Activated naive CD4-positive, alpha-beta T cell treated with anti-CD3 and anti-CD28 coated beads, Interleukin-2, amount 50 U/mL, for 16 hours (primary cell): ENCODE measurements at regions not wholly inside any gene's neighbourhood (a gene's known extent, or its start where the extent isn't known, plus 50 kb on each side); places are given as distances from the start of the nearest gene placed in this dataset.

ENCODE experiments used
- DNase-seq: peaks from one replicate; pipeline ENCODE4 v3.0.0-alpha.2; 2020

DNA sequence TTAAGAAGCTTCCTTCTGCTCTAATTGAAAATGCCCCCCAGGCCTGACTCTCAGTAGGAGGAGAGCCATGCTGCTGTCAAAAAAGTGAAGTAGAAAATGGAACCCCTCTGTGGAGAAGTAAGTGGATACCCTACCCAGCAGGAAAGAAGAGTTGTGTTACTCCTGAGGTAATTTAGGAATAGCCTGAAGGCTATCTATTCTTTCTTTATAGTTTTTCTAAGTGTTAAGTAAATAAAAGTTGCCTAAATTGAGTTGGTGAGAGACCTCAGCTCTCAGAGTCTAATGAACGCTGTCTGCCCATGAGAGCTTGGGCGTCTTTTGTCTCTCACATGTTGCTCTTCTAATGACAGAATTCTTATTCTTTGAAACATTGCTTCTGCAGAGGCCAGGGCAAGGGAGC lies 116.2 kb downstream of the NSUN3 start:
- DNase-seq, result no peak

DNA sequence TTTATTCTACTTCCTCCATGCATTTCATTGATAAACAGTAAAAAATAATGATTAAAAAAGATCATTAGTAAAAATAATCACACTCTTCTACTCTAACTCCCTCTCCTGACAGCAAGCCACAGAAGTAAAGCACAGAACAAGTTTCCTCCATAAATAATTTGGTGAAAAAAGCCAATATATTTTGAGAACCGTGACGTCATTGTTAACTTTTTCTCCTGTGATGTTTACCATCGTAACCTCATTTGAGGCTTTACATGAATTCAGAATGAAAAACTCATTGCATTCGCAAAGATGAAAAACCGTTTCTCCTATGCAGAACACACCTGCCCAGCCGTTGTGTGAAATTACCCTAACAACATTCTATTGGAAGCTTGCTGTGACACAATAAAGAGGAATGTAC lies 120.7 kb downstream of the NSUN3 start:
- DNase-seq, result no peak

DNA sequence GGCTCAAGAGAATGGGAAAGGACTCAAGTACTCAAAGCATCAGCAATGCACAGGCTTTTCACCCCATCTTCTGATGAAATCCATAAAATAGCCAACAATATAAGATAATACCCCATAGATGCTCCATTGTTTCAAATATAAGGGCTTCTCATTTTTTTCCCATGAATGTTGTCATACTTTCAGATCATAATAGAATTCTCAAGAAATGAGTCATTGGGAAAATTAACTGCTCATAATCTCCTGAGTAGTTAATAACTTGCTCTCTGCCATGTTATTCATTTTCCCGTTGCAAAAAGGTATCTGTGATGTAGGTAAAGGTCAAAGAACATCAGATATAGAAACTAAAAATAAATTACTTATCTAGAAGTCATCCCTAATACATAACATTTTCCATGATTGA lies 121.9 kb downstream of the NSUN3 start:
- no peak for DNase-seq

DNA sequence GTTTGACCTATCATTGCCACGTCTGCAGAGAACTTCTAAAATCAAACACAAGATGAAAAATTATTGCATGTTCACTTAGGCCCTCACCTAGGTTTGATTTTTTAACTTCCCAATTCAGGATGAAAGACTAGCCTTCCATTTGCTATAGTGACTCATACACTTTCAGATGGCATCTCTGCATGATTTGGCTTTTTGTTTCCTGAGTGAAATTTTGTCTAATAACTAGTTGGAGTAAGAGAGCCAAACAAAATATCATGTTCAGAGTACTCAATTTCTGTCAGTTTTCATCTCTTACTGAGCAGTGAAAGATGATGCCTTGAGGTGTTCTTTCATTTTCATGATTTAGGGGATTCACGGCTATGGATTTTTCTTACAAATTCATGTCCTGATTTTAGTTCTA lies 122.9 kb downstream of the NSUN3 start:
- no peak for DNase-seq

DNA sequence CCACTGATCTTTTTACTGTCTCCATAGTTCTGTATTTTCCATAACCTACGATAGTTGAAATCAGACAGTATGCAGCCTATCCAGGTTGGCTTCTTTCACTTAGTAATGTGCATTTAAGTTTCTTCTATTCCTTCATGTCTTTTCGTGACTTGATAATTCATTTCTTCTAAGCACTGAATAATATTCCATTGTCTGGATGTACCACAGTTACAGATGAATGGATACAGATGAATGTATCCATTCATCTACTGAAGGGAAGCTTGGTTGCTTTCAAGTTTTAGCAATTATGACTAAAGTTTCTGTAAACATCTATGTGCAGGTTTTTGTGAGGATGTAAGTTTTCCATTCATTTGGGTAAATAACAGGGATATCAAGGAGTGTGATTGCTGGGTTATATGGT lies 124.8 kb downstream of the NSUN3 start:
- no peak for DNase-seq

DNA sequence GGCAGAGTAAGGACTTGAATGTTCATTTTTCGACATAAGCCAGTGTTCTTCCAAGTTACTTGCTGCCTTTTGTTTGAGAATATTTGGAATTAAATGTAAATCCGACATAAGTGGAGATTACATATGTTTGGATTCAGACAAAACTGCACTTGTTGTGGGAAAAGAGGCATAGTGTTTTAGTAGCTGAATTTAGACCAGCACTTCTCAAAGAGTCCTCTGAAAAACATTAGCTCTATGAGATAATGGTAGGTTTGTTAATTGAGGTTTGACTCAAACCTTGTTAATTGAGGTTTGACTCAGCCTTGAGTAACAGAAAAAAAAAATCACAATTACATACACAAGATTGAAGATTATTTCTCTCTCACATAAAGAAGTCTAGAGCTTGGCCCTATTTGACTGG lies 132.5 kb downstream of the NSUN3 start:
- DNase-seq, result no peak

DNA sequence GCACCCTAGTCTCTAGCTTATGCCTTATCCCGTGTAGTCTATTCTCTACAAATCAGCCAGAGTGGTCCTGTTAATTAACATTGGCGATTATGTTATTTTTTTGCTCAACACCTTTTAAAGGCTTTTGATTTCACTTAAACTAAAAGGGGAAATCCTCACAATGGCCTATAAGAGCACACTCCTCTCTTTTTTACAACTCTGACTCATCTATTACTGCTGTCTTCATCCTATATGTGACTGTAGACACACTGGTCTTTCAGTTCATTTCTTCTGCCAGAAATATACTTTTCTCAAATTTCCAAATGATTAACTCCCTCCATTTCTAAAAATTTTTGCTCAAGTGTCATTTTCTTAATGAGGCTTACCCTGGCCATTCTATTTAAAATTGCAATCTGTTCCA lies 143.4 kb downstream of the NSUN3 start:
- no peak for DNase-seq

DNA sequence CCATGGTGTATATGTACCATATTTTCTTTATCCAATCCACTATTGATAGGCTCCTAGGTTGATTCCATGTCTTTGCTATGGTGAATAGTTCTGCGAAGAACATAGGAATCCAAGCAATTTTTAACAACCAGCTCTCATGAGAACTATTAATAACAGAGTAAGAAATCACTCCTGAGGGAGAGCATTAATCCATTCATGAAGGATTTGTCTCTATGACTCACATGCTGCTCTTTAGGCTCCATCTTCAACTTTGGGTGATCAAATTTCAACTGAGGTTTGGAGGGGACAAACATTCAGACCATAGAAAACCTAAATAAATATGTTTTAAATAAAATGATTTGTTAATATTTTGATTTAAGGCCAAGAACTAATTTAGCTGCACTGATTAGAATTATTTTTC lies 147.4 kb downstream of the NSUN3 start:
- no peak for DNase-seq

DNA sequence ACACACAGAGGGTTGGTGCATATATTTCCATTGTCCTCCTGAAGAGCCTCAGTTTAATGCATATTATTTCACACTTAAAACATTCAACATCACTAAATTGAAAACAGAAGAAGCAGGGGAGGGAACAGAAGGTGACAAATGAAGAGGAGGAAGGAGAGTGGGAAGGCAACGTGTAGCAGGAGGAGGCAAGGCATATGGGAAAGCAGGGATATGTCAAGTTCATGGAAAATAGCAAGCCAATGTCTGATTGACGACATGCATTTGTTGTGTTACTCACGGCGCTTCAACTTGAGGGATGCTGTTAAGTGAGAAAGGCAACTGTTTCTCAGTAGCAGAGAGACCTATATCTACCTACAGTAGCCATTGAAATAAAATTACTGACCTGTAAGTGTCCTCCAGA lies 154.5 kb downstream of the NSUN3 start:
- DNase-seq, result no peak

DNA sequence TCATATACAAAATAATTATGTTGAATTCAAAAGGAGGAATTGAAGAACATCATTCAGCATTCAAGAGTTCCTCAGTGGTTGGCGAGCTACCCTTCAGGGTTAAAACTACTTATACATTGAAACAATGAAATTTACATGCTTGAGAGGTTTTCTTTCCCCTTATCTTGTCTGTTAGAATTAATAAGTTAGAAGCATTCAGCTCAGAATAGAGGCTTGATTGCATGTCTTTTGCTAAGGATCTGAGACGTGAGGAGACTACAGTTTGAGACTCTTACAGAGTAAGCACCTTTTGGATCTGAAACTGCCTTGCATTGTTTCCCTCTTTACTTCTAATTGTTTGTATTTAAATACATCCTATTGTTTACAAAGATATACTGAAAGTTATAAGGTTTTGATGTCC lies 157.6 kb downstream of the NSUN3 start:
- no peak for DNase-seq

DNA sequence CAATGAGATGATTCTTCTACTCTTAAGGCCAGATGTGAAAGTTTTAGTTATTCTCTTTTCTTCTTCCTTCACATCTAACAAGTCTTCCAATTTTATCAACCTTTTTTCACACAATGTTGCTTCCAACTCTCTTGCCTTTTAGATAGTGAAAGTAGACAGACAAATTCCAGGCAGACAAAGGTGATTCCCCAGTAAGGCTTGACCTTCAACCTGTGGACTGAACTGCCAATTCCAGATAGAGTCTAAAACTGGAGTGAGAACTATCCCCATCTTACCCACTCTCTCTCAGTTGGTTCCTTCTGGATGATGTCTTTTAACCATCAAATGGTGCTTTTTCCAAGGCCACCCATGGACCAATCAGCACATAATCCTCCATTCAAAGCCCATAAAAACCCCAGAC lies 159.0 kb downstream of the NSUN3 start:
- DNase-seq, result no peak

DNA sequence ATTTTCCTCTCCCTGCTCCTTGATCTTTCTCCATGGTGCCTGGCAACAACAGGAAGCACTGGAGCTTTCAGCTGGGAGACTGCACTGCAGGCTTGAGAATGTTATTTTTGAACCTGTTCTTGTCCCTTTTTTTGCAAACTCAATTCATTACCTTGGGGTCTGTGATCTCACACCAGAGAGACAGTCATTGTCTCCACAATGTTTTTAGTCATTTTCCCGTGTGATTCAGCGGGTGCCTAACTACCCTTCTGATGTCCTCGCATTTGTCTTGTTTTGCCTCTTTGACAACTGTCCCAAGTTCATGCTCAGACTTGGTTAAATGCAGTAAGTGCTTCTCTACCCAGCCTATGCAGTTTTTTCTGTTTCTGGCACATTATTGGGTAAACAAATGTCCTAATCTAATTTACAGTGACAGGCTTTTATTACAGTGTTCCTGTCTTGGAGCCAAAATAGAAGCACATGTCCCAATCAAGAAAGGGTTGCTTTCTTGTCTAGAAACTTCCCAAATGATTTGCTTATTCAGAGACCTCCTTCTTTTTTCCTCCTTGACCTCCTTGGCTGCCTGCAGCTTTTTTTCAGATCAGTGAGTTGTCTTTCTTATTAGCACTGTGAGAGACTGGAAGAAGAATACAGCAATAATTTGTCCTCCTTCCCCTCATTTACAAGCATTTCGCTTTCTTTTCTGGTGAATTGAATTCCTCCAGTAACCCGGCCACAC lies 162.4 kb downstream of the NSUN3 start:
- no peak for DNase-seq

DNA sequence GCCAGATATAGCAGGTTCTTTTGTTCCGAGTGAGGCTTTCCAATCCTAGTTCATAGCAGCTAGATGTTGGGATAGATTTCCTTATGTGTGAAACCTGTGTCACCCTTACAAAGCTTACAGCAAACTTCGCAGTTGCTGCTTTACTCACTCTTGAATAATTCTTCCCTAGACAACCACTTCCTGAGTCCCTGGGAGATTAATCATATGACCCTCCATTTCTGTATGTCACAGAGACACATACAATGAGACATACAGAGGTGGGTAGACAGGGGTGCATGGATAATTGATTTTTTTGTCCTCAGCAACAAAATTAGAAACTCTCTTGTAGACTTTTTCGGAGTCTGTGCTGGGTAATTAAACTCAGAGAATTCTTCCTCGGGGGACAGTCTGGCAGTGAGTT lies 163.2 kb downstream of the NSUN3 start:
- DNase-seq, result no peak

DNA sequence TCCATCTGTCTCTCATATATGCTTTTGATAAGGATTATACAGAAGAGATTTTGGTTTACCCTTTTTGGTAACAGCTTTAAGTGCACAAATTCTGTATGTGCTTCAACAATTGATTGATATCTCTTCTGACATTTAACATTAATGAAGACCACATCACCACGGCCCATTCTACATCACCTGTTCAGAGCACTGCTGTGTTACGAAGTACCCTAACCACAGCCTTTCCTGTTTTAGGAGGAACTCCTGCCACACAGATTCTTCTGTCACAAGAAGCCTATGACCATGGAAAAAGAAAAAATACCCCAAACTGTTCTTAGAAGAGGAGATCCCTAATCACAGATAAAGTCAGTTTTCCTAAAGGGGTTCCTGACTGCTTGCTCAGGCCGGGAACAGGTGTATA lies 170.1 kb downstream of the NSUN3 start:
- DNase-seq, result no peak

DNA sequence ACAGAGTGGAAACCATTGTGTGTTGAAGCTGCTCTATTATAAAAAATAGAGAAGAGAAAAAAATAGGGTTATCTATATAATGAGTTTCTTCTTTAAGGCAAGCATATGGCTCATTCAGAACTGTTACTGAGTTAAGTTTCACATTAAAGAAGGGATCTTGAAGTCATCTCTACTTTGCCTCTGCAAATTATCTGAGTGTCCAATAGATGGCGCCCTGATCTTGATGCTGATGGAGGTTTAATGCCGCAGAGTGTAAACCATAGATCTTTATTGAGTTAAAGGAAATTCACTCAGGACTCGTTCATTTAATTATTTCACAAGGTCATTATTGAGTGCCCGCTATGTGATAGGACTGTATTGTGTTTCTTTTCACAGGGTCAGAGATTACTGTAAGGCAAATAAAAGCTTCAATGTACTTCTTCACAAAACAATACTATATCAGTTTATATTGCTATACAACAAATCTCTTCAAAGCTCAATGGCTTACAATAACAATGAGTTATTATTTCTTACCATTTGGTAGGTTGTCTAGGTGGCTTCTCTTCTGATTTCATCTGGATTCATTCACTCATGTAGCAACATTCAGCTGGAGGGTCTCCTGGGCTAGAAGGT lies 171.4 kb downstream of the NSUN3 start:
- no peak for DNase-seq

DNA sequence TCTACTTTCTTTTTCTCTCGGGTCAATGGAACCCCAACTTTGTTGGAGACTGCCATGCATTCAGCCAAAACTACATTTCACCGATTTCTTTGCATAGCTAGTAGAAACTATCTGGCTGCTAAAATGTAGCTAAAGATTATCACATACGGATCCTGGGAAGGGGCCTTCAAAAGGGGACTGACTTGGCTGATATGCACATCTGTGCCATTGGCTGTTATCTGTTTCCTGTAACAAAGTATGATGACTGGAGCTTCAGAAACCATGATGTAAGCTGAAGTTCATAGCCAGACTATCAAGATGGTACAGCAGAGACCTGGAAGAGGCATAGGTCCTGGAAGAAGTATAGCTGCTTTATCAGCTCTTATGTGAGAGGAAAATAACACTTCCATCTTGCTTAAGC lies 179.1 kb downstream of the NSUN3 start:
- no peak for DNase-seq

DNA sequence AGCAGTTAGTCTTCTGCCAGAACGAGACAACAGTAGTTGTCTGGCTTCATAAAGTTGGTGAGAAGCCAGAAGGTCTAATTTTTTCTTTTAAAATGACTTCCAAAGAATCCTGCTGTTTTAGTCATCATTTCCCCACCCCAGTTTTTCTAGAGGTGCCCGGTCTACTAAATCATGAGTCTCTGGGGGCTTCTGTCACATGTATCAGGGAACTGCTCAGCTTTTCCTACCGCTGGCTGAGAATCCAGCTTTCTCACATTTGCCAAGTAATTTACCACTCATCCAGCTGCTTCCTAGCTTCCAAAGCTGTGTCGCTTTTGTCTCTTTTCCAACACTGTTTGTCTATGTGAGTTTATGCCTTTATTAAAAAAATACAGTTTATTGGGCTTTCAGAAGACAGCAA lies 183.3 kb downstream of the NSUN3 start:
- DNase-seq, result no peak

DNA sequence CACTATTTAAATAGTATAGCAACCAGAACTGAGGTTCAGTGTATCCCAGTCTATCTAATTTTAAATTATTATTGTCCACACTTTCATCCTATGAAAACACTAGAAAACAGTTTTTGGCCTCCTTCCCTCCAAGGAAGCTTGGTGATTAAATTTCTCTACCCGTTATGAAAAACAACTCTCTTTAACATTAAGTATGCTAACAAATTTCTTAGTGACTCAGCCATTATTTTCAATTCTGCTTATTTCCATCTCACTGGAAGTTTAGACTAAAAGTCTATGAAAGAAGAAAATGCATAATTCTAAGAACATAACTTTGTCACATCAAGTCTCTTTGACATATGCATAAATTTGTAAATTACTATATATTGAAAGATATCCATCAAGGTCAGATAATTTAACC lies 185.2 kb downstream of the NSUN3 start:
- DNase-seq, result no peak

DNA sequence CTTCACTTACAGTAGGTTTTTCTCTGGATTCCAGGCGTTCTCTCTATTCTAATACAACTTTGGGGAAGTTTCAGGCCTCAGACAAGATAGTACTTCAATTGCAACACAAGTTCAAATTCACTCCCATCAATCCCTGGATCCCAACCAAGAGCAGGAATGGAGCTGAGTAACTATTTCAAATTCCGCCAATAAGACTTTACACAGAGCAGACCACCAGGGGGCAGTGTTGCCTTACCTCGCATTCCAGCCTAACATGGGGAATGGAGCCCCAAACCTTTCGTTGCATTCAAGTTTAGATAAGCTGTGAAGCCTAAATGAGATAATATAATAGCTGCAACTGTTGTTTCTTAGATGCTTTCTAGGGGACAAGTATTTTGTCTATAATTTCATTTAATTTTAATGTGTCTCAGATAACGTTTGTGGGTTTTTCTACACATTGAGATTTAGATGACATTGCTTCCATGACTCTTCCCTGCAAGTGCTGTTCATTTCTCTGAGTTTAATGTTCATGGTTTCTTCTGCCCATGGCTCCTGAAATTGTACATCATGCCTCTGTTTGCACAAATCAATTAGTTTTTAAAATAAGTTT lies 186.7 kb downstream of the NSUN3 start:
- peak; percentile 55 for DNase-seq

DNA sequence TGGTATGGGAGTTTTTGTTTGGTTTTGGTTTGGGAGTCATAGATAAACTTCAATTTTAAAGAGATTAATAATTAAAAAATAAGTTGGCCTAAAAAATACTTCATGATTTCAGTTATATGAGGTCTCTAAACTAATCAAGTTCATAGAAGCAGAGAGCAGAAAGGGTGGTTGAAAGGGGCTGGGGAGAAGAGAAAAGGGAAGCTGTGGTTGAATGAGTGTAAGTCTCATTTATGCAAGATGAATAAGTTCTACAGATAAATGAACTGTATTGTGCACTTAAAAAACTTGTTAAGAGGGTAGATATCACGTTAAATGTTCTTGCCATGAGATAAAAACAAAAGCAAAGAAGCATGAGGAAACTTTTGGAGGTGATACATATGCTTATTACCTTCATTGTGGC lies 188.7 kb downstream of the NSUN3 start:
- DNase-seq, result no peak

DNA sequence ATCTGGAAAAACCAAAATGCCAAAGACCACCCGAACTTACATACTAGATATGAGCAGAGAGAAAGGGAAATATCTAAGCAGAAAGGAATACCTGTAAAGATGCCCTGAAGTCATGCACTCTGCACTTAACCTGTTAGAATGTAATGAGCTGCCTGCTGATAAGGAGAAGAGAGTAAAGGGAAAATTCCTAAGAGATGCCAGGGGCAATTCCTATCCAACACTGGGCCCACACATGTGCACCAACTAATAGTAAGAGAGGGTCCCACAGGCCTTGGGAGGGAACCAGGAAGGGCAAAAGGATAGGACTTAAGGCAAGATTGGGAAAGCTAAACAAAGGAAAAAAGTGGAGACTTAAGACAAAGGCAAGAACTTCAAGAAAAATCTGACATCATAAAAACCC lies 189.5 kb downstream of the NSUN3 start:
- DNase-seq, result no peak

DNA sequence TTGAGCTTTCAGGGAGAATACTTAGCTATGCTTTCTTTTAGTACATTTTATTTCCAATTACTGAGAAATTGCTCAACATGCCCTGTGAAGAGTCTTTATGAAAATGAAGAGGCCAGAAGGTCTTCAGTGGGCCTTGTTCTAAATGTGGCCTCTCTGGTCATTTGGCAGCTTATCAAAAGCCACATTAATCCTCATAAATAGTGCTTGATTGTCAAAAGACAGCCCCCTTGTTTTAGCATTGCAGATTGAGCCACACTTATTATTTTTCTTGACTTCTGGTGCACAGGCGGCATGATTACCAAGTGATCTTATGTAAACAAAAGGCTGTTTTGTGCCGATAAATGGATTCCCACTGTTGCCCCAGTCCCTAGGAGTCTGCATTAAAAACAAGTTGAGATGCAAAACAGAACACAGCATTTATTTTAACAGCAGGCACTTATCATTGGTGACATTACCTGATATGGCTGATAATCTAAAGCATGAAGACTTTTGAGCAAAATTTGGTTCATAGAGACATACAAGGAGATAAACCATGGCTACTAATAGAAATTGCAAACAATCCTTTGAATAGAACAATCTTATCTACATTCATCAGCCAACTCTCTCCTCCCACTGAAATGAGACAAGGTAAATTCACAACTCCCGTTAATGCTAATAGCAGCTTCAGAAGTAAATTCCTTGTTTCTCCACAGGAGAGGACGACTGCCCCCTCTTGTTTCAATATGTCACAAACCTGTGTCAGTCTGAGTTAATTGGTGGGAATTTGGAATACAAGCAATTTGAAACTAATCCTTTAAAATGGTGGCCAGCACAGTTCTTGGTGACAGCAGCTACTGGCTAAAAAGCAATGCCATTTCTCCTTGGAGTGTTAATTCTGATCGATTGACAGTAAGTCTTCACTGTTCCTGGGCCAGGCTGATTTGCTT lies 194.3 kb downstream of the NSUN3 start:
- no peak for DNase-seq

DNA sequence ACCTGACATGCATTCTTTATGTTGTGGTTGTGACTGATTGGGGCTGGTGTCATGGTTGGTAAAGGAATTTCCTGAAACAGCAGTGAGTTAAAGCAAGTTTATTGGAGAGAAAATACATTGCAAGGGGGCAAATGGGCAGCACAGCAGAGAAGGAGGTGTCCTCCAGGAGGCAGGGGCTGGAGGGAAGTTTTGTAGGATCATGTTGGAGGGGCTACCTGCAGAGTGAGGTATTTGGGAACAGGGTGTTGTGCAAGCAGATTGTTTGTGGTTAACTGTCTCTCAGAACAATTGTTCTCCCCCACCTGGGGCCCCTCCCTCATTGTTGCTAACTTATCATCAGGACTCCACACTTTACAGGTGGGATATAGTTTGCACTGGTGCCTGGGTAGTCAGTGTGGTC lies 196.0 kb downstream of the NSUN3 start:
- no peak for DNase-seq

DNA sequence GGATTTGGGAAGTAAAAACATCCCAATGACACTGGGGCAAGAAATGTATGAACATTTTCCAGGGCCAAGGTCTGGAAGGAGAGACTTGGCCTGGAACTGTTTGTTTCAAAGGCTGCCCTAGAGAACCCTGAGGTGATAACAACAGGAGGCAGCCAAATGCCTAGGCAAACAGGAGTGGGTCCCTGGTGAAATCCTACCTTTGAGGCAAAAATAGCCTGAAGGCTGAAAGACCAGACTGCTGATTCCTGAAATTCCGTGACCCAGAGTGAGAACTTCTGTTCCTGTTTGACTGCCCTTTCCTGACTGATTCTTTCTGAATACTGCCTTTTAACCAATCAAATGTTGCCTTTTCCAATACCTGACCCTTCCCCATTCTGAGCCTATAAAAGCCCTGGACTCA lies 196.4 kb downstream of the NSUN3 start:
- no peak for DNase-seq
